K562 (cell line): ENCODE measurements at regions not wholly inside any gene's neighbourhood (a gene's known extent, or its start where the extent isn't known, plus 50 kb on each side); places are given as distances from the start of the nearest gene placed in this dataset.

ENCODE experiments used
- DACH1 ChIP-seq: fragments of 450-650 bp; IDR thresholded peaks from 2 replicates; pipeline ENCODE4 v1.6.1; 2018; ENCODE audit not compliant: partially characterized antibody
- FOXK1 ChIP-seq: sonication (generic); formaldehyde crosslinking; IDR thresholded peaks from 2 replicates; pipeline ENCODE4 v1.8.0; 2022; ENCODE audit warnings: missing genetic modification reagents, mild to moderate bottlenecking, borderline replicate concordance
- ZBTB40 ChIP-seq, 2 experiments: fragments of 450-650 bp in 1 of 2; sonication (generic) in 1 of 2; formaldehyde crosslinking in 1 of 2; IDR thresholded peaks; 2 replicates each; pipeline versions ENCODE4 v1.7.1 to v1.9.0; 2016 to 2022; ENCODE audit warnings: inconsistent platforms in 1 of 2, mild to moderate bottlenecking in 1 of 2, missing genetic modification reagents in 1 of 2
- ZNF316 ChIP-seq: fragments of 450-650 bp; IDR thresholded peaks from 2 replicates; pipeline ENCODE4 v1.6.1; 2016
- ZNF449 ChIP-seq: fragments of 250-450 bp; sonication (Bioruptor Pico); IDR thresholded peaks from 2 replicates; pipeline ENCODE4 v1.8.0; 2022; ENCODE audit warnings: moderate library complexity, mild to moderate bottlenecking, inconsistent platforms
- TF ChIP-seq, protein P1 (sequence below): fragments of 200-600 bp; sonication (generic); IDR thresholded peaks from one replicate; pipeline ENCODE4 v1.6.1; 2012; ENCODE audit warnings: mild to moderate bottlenecking, low read depth, low read length, inconsistent platforms

GRCh38 chr3:65048151-65048550, 360.4 kb upstream of the ADAMTS9 start (continued):
- TF ChIP-seq, protein P1, sequence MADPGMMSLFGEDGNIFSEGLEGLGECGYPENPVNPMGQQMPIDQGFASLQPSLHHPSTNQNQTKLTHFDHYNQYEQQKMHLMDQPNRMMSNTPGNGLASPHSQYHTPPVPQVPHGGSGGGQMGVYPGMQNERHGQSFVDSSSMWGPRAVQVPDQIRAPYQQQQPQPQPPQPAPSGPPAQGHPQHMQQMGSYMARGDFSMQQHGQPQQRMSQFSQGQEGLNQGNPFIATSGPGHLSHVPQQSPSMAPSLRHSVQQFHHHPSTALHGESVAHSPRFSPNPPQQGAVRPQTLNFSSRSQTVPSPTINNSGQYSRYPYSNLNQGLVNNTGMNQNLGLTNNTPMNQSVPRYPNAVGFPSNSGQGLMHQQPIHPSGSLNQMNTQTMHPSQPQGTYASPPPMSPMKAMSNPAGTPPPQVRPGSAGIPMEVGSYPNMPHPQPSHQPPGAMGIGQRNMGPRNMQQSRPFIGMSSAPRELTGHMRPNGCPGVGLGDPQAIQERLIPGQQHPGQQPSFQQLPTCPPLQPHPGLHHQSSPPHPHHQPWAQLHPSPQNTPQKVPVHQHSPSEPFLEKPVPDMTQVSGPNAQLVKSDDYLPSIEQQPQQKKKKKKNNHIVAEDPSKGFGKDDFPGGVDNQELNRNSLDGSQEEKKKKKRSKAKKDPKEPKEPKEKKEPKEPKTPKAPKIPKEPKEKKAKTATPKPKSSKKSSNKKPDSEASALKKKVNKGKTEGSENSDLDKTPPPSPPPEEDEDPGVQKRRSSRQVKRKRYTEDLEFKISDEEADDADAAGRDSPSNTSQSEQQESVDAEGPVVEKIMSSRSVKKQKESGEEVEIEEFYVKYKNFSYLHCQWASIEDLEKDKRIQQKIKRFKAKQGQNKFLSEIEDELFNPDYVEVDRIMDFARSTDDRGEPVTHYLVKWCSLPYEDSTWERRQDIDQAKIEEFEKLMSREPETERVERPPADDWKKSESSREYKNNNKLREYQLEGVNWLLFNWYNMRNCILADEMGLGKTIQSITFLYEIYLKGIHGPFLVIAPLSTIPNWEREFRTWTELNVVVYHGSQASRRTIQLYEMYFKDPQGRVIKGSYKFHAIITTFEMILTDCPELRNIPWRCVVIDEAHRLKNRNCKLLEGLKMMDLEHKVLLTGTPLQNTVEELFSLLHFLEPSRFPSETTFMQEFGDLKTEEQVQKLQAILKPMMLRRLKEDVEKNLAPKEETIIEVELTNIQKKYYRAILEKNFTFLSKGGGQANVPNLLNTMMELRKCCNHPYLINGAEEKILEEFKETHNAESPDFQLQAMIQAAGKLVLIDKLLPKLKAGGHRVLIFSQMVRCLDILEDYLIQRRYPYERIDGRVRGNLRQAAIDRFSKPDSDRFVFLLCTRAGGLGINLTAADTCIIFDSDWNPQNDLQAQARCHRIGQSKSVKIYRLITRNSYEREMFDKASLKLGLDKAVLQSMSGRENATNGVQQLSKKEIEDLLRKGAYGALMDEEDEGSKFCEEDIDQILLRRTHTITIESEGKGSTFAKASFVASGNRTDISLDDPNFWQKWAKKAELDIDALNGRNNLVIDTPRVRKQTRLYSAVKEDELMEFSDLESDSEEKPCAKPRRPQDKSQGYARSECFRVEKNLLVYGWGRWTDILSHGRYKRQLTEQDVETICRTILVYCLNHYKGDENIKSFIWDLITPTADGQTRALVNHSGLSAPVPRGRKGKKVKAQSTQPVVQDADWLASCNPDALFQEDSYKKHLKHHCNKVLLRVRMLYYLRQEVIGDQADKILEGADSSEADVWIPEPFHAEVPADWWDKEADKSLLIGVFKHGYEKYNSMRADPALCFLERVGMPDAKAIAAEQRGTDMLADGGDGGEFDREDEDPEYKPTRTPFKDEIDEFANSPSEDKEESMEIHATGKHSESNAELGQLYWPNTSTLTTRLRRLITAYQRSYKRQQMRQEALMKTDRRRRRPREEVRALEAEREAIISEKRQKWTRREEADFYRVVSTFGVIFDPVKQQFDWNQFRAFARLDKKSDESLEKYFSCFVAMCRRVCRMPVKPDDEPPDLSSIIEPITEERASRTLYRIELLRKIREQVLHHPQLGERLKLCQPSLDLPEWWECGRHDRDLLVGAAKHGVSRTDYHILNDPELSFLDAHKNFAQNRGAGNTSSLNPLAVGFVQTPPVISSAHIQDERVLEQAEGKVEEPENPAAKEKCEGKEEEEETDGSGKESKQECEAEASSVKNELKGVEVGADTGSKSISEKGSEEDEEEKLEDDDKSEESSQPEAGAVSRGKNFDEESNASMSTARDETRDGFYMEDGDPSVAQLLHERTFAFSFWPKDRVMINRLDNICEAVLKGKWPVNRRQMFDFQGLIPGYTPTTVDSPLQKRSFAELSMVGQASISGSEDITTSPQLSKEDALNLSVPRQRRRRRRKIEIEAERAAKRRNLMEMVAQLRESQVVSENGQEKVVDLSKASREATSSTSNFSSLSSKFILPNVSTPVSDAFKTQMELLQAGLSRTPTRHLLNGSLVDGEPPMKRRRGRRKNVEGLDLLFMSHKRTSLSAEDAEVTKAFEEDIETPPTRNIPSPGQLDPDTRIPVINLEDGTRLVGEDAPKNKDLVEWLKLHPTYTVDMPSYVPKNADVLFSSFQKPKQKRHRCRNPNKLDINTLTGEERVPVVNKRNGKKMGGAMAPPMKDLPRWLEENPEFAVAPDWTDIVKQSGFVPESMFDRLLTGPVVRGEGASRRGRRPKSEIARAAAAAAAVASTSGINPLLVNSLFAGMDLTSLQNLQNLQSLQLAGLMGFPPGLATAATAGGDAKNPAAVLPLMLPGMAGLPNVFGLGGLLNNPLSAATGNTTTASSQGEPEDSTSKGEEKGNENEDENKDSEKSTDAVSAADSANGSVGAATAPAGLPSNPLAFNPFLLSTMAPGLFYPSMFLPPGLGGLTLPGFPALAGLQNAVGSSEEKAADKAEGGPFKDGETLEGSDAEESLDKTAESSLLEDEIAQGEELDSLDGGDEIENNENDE: no peak
- TF ChIP-seq ZNF316 (peak; percentile 73), FOXK1 (no peak), ZBTB40 (IDR thresholded peaks at IDR 0.05) (no peak), ZBTB40 (CRISPR knock-in tag; IDR thresholded peaks at IDR 0.05) (no peak), ZNF449 (CRISPR knock-in tag) (no peak), DACH1 (peak; percentile 39)
